Stimulated activated CD4-positive, alpha-beta T cell treated with anti-CD3 and anti-CD28 coated beads, TNF-alpha, amount 100 ng/mL, for 48 hours (primary cell): ENCODE measurements at regions not wholly inside any gene's neighbourhood (a gene's known extent, or its start where the extent isn't known, plus 50 kb on each side); places are given as distances from the start of the nearest gene placed in this dataset.
"Not testable (repeated sequence)": the region's sequence is repeated elsewhere in the genome, so short reads cannot be mapped to it uniquely, and the experiment has no call there.

Experiments
- DNase-seq, 3 donors: peaks; one replicate each; pipeline ENCODE4 v3.0.0-alpha.2; 2020; ENCODE audit warnings: low read depth in 3 of 3

DNA sequence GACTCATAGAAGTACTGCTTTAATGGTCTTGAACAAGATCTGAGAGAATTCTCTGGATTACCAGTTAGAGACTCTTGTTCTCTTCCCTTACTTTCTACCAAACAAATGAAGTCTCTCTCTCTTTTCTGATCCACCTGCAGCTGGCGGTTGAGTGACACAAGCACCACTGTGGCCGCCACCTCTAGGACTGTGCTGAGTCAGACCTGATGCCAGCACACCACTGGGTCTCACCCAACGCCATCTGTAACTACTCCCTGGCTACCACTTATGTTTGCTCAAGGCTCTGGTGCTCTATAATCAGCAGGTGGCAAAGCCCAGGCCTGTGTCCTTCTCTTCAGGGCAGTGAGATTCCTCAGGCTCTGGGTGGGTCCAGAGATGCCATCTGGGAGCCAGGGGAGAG is 1173.5 kb downstream of the RPA4 start:
- DNase-seq = no peak

- no peak for DNase-seq
These were observed 1181.4 kb downstream of the RPA4 start for GRCh38 chrX:98065151-98065550.

GRCh38 chrX:98067611-98068010 is 1183.9 kb downstream of the RPA4 start:
- no peak for DNase-seq

GRCh38 chrX:98068024-98068580 is 1184.4 kb downstream of the RPA4 start:
- no peak for DNase-seq

GRCh38 chrX:98071331-98071730 is 1187.6 kb downstream of the RPA4 start:
- no peak for DNase-seq

- no peak for DNase-seq
These were observed 1193.7 kb downstream of the RPA4 start for GRCh38 chrX:98077440-98077839.

DNA sequence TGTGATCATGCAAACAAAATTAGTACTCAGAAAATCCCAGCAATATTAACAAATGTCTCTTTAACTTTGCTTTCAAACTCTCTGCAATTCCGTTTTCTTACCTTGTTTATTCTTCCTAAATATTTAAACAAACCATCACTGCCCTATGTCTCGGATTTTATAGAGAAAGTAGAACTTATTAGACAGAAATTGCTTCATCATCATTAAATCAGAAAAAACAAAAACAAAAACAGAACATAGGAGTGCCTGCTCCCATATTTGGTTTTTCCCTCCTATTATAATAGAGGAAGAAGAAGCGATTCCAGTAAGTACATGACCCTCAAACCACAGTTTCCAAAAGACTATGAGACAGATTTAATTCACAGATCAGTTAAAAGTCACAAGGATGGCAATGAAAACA is 1228.0 kb downstream of the RPA4 start:
- no peak for DNase-seq

DNA sequence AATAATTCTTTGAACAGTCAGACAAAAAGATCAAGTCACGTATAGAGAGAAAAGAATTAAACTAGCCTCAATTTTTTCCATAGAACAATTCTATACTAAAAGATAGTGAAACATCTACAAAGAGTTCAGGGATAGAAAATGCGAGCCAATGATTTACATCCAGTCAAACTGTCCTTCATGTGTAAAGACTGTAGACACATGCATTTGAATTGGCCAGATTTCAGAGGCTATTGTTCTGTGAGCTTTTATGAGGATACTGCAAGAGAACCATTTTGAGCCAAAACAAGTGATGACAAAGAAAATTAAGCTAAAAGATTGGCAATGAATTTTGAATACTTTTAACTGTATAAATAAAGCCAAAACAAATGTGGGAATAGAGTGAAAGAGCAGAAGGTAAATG is 1230.3 kb downstream of the RPA4 start:
- DNase-seq = no peak

DNA sequence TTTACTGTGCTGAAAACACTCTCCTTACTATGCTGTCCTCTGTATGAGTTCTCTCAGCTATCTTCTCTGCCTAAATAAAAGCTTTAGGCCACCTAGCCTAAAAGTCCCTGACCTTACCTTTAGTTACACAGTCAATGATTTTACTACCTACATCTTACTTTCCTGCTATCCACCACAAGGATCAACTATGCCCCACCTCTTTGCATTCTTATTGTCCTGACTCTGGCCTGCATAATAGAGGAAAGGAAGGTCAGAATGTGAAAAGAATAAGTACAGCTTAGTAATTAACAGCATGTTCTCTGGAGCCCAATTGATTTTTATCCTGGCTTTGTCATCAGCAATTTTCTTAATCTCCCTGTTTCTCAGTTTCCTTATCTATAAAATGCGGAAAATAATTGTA is 1257.8 kb downstream of the RPA4 start:
- no peak for DNase-seq

DNA sequence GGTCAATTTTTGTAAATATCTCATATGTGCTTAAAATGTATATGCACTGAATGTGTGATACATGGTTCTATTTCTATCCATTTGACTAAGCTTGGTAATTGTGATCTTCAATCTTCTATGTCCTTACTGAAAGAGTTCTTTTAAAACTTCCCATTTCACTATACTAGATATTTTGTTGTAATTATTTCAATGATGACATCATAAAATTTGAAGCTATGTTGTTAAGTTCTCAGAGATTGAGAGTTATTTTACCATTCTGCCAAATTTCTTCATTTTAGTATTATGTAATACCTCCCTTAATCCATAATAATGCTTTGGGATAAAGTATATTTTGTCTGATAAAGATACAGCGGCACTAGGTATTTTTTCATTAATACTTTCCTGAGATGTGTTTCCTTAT is 1307.3 kb downstream of the RPA4 start:
- no peak for DNase-seq

DNA sequence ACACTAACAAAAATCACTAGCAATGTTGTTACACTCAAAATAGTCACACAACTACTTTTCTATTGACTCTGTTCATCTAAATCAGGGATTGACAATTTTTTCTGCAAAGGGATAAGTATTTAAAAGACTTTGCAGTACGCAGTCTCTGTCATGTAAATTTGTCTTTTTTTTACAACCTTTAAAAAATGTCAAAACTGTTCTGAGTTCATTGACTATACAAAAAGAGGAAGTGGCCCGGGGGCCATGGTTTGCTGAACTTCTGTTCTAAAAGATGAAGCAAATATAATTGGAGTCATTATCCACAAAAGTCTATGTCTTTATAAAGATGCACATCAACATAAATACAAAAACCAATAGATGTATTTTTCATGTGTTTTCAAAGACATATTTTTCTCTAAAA is 1310.3 kb downstream of the RPA4 start:
- no peak for DNase-seq

- DNase-seq = no peak
These were observed 1320.1 kb downstream of the RPA4 start for GRCh38 chrX:98203800-98204199.

- no peak for DNase-seq
These were observed 1324.2 kb downstream of the RPA4 start for GRCh38 chrX:98207947-98208346.

DNA sequence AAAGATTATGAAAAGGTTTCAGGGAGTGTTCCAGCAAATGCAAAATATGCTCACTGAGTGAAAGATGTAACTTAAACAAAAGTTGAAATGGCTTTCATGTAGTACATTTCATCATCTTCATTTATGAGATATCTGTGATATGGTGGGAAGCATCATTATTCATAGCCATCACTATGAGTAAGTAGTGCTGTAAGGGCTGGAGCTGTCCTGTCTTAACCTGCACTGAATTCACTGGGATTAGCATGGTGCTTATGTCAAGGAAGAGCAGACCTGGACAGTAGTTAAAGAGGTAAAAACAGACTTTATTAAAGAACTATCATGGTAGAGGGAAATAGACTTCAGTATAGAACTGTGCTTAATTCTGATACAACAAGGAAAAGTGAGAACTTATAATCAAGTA is 1347.3 kb downstream of the RPA4 start:
- DNase-seq = no peak

DNA sequence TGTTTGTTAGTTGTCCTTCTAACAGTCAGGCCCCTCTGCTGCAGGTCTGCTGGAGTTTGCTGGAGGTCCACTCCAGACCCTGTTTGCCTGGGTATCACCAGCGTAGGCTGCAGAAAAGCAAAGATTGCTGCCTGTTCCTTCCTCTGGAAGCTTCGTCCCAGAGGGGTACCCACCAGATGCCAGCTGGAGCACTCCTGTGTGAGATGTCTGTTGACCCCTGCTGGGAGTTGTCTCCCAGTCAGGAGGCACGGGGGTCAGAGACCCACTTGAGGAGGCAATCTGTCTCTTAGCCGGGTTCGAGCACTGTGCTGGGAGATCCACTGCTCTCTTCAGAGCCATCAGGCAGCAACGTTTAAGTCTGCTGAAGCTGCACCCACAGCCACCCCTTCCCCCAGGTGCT is 1356.4 kb downstream of the RPA4 start:
- DNase-seq = not testable (repeated sequence)

GRCh38 chrX:98263135-98263534 is 1379.4 kb downstream of the RPA4 start:
- DNase-seq = no peak

- DNase-seq = no peak
These were observed 1406.0 kb downstream of the RPA4 start for GRCh38 chrX:98289726-98290125.

GRCh38 chrX:98294310-98294709 is 1410.6 kb downstream of the RPA4 start:
- no peak for DNase-seq

DNA sequence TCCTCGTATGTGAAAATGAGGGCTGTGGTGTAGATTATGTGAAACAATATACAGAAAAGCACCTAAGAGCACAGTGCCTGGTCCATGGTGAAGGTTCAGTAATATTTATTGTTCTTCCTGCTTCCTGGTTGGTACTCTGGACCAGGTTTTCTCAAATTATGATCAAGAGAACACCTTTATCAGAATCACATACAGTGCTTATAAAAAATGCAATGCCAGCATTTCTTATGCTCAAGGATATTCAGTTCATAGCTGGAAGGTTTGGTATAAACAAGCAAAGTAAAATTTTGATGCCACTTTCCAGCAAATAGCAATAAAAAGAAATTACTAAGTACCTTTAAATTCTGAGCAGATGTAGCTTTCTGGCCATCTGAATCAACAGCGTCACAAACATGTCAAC is 1412.4 kb downstream of the RPA4 start:
- no peak for DNase-seq

GRCh38 chrX:98299785-98300184 is 1416.1 kb downstream of the RPA4 start:
- DNase-seq = no peak

DNA sequence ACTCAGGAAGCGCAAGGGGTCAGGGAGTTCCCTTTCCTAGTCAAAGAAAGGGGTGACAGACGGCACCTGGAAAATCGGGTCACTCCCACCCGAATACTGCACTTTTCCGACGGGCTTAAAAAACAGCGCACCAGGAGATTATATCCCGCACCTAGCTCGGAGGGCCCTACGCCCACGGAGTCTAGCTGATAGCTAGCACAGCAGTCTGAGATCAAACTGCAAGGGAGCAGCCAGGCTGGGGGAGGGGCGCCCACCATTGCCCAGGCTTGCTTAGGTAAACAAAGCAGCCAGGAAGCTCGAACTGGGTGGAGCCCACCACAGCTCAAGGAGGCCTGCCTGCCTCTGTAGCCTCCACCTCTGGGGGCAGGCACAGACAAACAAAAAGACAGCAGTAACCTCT is 1416.8 kb downstream of the RPA4 start:
- DNase-seq = not testable (repeated sequence)

DNA sequence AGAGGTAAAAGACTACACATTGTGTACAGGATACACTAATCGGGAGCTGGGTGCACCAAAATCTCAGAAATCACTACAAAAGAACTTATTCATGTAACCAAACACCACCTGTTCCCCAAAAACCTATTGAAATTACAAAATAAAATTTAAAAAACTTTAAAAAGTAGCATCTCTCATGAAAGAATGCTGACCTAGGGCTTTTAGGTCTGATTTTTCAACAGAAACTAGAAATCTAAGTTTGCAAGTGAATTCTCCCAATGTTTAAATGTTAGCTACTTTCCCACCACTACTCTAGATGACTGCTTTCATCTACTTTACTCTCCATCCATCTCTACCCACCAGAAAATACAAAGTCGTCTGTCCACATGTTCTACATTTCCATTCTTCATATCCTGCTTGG is 1447.7 kb downstream of the RPA4 start:
- no peak for DNase-seq

GRCh38 chrX:98338544-98338943 is 1454.8 kb downstream of the RPA4 start:
- DNase-seq = no peak

- DNase-seq = no peak
These were observed 1467.2 kb downstream of the RPA4 start for GRCh38 chrX:98350940-98351339.

DNA sequence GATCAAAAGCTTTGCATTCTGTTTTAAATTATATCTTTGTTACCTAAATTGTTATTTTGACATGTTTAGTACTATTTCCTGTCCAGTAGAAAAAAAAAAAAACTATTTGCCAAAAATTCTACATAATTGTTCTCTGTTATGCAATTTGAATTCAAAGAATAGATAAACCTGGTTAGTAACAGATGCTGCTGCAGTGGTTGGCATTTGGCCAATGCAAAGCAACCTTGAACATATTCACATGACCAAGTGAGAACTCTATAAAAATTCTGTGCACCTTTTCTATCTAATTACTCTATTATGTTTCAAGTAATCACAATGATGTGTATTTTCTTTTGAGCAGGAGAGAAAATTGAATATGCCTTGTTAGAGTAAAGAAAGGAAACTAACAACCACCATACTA is 1473.4 kb downstream of the RPA4 start:
- no peak for DNase-seq
